GM12872 (cell line): ENCODE measurements at regions not wholly inside any gene's neighbourhood (a gene's known extent, or its start where the extent isn't known, plus 50 kb on each side); places are given as distances from the start of the nearest gene placed in this dataset.

Experiments
- CTCF ChIP-seq: IDR thresholded peaks from 3 replicates; pipeline ENCODE4 v1.5.1; 2011; ENCODE audit warnings: low read depth, mild to moderate bottlenecking, low read length, moderate library complexity; ENCODE audit not compliant: insufficient read depth

GRCh38 chr9:87824216-87824875 lies 58.3 kb upstream of the SPATA31E1 start:
- 0 out of 3 replicates have a peak, but pooled peaks have one; percentile 14 for TF ChIP-seq CTCF

GRCh38 chr9:87824886-87825285 lies 57.8 kb upstream of the SPATA31E1 start:
- no peak for TF ChIP-seq CTCF

DNA sequence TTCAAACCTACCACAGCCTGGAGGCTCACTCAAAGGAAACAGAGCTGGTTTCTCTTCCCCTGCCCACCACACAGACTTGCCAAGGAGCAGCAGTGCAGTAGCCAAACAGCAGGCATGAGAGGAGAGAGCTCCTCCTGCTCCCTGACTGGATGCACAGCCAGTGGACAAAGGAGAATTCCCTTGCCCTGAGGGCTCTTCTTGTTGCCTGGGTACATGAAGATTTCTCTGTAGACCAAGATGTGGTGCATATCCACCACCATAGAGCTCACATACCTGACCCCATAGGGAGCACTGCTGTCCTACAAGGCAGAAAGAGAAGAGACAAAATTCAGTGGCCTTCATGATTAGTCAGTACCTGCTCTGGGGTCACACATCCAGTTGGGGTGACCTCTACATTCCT lies 56.3 kb upstream of the SPATA31E1 start:
- no peak for TF ChIP-seq CTCF

- TF ChIP-seq CTCF: no peak
Observed at GRCh38 chr9:87827341-87827740, 55.3 kb upstream of the SPATA31E1 start.

GRCh38 chr9:87829756-87830155 lies 52.9 kb upstream of the SPATA31E1 start:
- TF ChIP-seq CTCF: no peak

GRCh38 chr9:87830446-87830845 lies 52.2 kb upstream of the SPATA31E1 start:
- TF ChIP-seq CTCF: no peak

DNA sequence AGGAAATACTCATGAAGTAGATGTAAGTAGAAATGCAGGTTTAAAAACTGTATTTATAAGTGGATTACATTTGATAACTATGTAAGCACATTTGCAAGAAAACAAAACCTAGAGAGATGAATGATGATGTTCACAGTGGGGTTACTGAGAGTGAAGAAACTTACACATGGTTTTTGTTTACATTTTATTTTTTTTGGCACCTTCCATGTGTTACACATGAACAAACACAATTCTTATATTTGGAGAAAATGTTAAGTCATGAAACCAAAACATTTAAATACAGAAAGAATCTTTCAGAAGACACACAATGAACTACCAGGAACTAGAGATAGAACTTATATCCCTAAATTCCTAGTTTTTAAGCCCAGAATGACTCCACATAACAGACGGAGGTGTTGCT lies 51.5 kb upstream of the SPATA31E1 start:
- TF ChIP-seq CTCF: no peak
